PC-3 (cell line): ENCODE measurements at regions not wholly inside any gene's neighbourhood (a gene's known extent, or its start where the extent isn't known, plus 50 kb on each side); places are given as distances from the start of the nearest gene placed in this dataset.

Experiments
- ATAC-seq: fragments of 200-7000 bp; cut with Tn5 transposase; 2 replicates; pipeline ENCODE4 v1.9.1; 2020; ENCODE audit warnings: mild to moderate bottlenecking, moderate library complexity
- BruUV-seq: library from RNA; stranded (reverse); fragments of 400-500 nt; replicated peaks from 2 replicates; lab custom pipeline; 2021; lab: Mats Ljungman, UMichigan
- CTCF ChIA-PET: fragments of 300-600 bp; sonication (Branson Sonifier 250); formaldehyde crosslinking; loops from one replicate; lab custom pipeline; 2022; ENCODE audit warnings: antibody characterized with exemption; lab: Charles Lee
- POLR2A ChIA-PET: fragments of 300-600 bp; sonication (Branson Sonifier 250); formaldehyde crosslinking; loops from one replicate; lab custom pipeline; 2022; ENCODE audit warnings: antibody characterized with exemption; ENCODE audit not compliant: unreplicated experiment; lab: Charles Lee
- DNase-seq: peaks from one replicate; pipeline ENCODE4 v3.0.0-alpha.2; 2015
- H2AFZ ChIP-seq: fragments of 300-600 bp; sonication (generic); 2 replicates; pipeline ENCODE4 v1.6.0; 2016; ENCODE audit warnings: antibody characterized with exemption, low read length
- H3F3A ChIP-seq: fragments of 300-600 bp; sonication (generic); one replicate; pipeline ENCODE4 v1.6.0; 2017; ENCODE audit warnings: antibody characterized with exemption, low read length, control low read depth, mild to moderate bottlenecking; ENCODE audit not compliant: unreplicated experiment
- H3K27ac ChIP-seq: fragments of 300-600 bp; sonication (generic); 2 replicates; pipeline ENCODE4 v1.5.1; 2016; ENCODE audit warnings: mild to moderate bottlenecking, low read length
- H3K27me3 ChIP-seq: fragments of 300-600 bp; sonication (generic); 2 replicates; pipeline ENCODE4 v1.6.1; 2016; ENCODE audit warnings: low read length, mixed read lengths
- H3K36me3 ChIP-seq: fragments of 300-600 bp; sonication (generic); 2 replicates; pipeline ENCODE4 v1.6.1; 2016; ENCODE audit warnings: low read depth, mixed run types, low read length, mixed read lengths
- H3K4me1 ChIP-seq: fragments of 300-600 bp; sonication (generic); 2 replicates; pipeline ENCODE4 v1.5.1; 2016; ENCODE audit warnings: low read length; ENCODE audit not compliant: insufficient read depth
- H3K4me2 ChIP-seq: fragments of 300-600 bp; sonication (generic); 2 replicates; pipeline ENCODE4 v1.6.0; 2016; ENCODE audit warnings: low read length
- H3K4me3 ChIP-seq: fragments of 300-600 bp; sonication (generic); 2 replicates; pipeline ENCODE4 v1.5.1; 2016; ENCODE audit warnings: mild to moderate bottlenecking, low read length, mixed read lengths
- H3K79me2 ChIP-seq: fragments of 300-600 bp; sonication (generic); 2 replicates; pipeline ENCODE4 v1.6.1; 2017; ENCODE audit warnings: low read length, mixed read lengths
- H3K9ac ChIP-seq: fragments of 300-600 bp; sonication (generic); 2 replicates; pipeline ENCODE4 v1.6.0; 2016; ENCODE audit warnings: mild to moderate bottlenecking, low read length
- H3K9me2 ChIP-seq: fragments of 300-600 bp; sonication (generic); replicated peaks from 2 replicates; pipeline ENCODE4 v1.6.1; 2016; ENCODE audit warnings: mixed run types, low read length, mixed read lengths
- H3K9me3 ChIP-seq: fragments of 300-600 bp; sonication (generic); 2 replicates; pipeline ENCODE4 v1.6.1; 2016; ENCODE audit warnings: low read length, mixed read lengths
- H4K20me1 ChIP-seq: fragments of 300-600 bp; sonication (generic); 2 replicates; pipeline ENCODE4 v1.6.1; 2016; ENCODE audit warnings: low read length, mixed read lengths
- EZH2 ChIP-seq: fragments of 300-600 bp; sonication (generic); IDR thresholded peaks from one replicate; pipeline ENCODE4 v1.6.1; 2017; ENCODE audit warnings: antibody characterized with exemption, mild to moderate bottlenecking, low read length; ENCODE audit not compliant: unreplicated experiment
- EZH2phosphoT487 ChIP-seq: fragments of 300-600 bp; sonication (generic); IDR thresholded peaks from 2 replicates; pipeline ENCODE4 v1.6.1; 2018; ENCODE audit warnings: mild to moderate bottlenecking, antibody characterized with exemption, low read length, borderline replicate concordance
- intact Hi-C: fragments of 100-400 bp; cut with micrococcal nuclease; formaldehyde crosslinking; loops from 2 replicates; pipeline ENCODE4 v1.9.0; 2023
- TF ChIP-seq, protein P1 (sequence below): fragments of 300-600 bp; sonication (generic); conservative IDR thresholded peaks from 2 replicates; pipeline ENCODE4 v1.5.1; 2017; ENCODE audit warnings: antibody characterized with exemption, low read depth, mild to moderate bottlenecking, low read length

GRCh38 chr13:112203614-112204013 is 136.7 kb downstream of the SOX1 start:
- BruUV-seq: no TSS peak
- Histone ChIP-seq H3K4me3 (no peak overlapping the region), H3K36me3 (no peaks in the 10 kb centered on the region), H3K9me3 (no peaks in the 10 kb centered on the region), H3K4me1 (no peaks in the 10 kb centered on the region), H3K27me3 (peaks cover 64% of the 10 kb centered on the region), H3K9ac (no peak overlapping the region), H3K27ac (no peak overlapping the region), H3K4me2 (no peak overlapping the region), H2AFZ (no peak overlapping the region), H3K9me2 (no peaks in the 10 kb centered on the region), H3K79me2 (no peaks in the 10 kb centered on the region), H4K20me1 (no peaks in the 10 kb centered on the region), H3F3A (no peaks in the 10 kb centered on the region)
- TF ChIP-seq EZH2phosphoT487: no peak
- TF ChIP-seq EZH2: no peak
- TF ChIP-seq, protein P1, sequence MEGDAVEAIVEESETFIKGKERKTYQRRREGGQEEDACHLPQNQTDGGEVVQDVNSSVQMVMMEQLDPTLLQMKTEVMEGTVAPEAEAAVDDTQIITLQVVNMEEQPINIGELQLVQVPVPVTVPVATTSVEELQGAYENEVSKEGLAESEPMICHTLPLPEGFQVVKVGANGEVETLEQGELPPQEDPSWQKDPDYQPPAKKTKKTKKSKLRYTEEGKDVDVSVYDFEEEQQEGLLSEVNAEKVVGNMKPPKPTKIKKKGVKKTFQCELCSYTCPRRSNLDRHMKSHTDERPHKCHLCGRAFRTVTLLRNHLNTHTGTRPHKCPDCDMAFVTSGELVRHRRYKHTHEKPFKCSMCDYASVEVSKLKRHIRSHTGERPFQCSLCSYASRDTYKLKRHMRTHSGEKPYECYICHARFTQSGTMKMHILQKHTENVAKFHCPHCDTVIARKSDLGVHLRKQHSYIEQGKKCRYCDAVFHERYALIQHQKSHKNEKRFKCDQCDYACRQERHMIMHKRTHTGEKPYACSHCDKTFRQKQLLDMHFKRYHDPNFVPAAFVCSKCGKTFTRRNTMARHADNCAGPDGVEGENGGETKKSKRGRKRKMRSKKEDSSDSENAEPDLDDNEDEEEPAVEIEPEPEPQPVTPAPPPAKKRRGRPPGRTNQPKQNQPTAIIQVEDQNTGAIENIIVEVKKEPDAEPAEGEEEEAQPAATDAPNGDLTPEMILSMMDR: no peak
- intact Hi-C loops: no loop called here
- DNase-seq (no peak), ATAC-seq (no peak)
- ChIA-PET CTCF (no interaction called here), POLR2A (no interaction called here)

DNA sequence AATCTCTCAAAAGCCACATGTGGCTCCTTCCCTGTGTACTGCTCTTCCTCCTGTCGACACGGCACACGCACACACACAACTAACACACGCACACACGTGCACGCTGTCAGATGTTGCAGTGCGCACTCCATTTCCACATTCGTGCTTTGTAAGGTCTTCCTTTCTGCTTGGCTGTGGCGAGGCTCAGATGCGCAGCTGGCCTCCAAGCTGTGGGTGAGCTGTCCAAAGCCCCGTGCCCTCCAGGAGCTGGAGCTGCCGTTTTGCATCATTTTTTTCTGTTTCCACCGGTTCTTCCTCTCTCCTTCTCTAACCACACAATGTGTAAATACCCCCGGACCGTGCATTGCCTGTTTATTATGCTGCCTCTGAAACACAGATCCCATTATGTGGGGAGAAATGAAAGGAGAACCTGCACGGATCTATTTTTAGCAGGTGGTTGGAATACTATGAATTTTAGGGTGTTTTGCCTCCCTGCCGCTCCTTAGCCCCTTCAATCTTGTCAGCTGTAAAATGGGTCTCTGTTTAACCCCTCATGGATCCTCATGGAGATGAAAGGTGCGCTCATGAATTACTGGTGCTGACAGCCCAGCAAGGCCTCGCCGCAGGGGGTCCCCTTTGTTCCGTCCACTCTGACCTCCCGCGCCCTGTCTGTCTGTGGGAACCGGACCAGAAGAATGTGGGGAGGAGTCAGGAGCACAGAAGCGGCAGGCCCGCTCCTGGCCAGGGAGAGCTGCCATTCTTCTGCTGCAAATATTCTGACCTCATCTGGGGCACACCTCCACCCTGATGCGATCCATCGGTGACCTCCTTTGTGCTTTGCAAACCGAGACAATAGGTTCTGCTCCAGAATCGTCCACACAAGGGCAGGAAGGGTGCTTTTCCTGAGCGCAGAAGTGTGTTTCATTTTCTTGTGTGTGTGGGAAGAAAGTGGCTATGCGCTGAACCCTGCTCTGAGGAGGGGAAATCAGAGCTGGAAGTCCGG is 137.7 kb downstream of the SOX1 start:
- ATAC-seq: no peak
- Histone ChIP-seq H3K79me2 (no peaks in the 10 kb centered on the region), H3K36me3 (no peaks in the 10 kb centered on the region), H3K9me3 (no peaks in the 10 kb centered on the region), H4K20me1 (no peaks in the 10 kb centered on the region), H3K9me2 (no peaks in the 10 kb centered on the region), H3K4me2 (no peak overlapping the region), H3K9ac (no peak overlapping the region), H3K27ac (no peak overlapping the region), H3K4me3 (no peak overlapping the region), H2AFZ (no peak overlapping the region), H3F3A (no peaks in the 10 kb centered on the region), H3K4me1 (no peaks in the 10 kb centered on the region), H3K27me3 (peaks cover 64% of the 10 kb centered on the region)
- POLR2A ChIA-PET: no interaction called here
- TF ChIP-seq EZH2 (no peak), EZH2phosphoT487 (no peak)
- TF ChIP-seq, protein P1: no peak
- no peak for DNase-seq
- CTCF ChIA-PET: no interaction called here
- intact Hi-C loops: no loop called here
- BruUV-seq: no TSS peak

- TF ChIP-seq, protein P1: no peak
- TF ChIP-seq EZH2 (no peak), EZH2phosphoT487 (no peak)
- Histone ChIP-seq H2AFZ (no peak overlapping the region), H4K20me1 (no peaks in the 10 kb centered on the region), H3K9ac (no peak overlapping the region), H3K4me1 (no peaks in the 10 kb centered on the region), H3K27ac (no peak overlapping the region), H3K9me2 (no peaks in the 10 kb centered on the region), H3K9me3 (no peaks in the 10 kb centered on the region), H3K4me3 (no peak overlapping the region), H3K4me2 (no peak overlapping the region), H3K36me3 (no peaks in the 10 kb centered on the region), H3K79me2 (no peaks in the 10 kb centered on the region), H3K27me3 (peaks cover 55% of the 10 kb centered on the region), H3F3A (no peaks in the 10 kb centered on the region)
- no peak for ATAC-seq
- ChIA-PET CTCF (no interaction called here), POLR2A (interaction anchor here (0.6 kb wide), 1 partner anchor 48 kb away, joined by 9 read pairs; no protein-coding TSS in a partner anchor)
- DNase-seq: no peak
- intact Hi-C loops: no loop called here
- no TSS peak for BruUV-seq
These were observed 139.0 kb downstream of the SOX1 start for GRCh38 chr13:112205990-112206389.
